Heart right ventricle (tissue), 16 donors: ENCODE measurements at regions not wholly inside any gene's neighbourhood (a gene's known extent, or its start where the extent isn't known, plus 50 kb on each side); places are given as distances from the start of the nearest gene placed in this dataset.

ENCODE experiments used
- ATAC-seq, 8 donors: fragments of 200-7000 bp; cut with Tn5 transposase; one replicate each; pipeline ENCODE4 v1.9.1; 2020; ENCODE audit warnings: mild to moderate bottlenecking in 8 of 8, moderate library complexity in 8 of 8, moderate number of reproducible peaks in 1 of 8
- DNase-seq, 2 donors: peaks; one replicate each; pipeline ENCODE4 v3.0.0-alpha.2; 2020
- H3K27ac ChIP-seq, 10 donors: fragments of 200-600 bp; sonication (generic) in 2 of 10; one replicate each; pipeline versions ENCODE4 v1.5.0 to v1.8.0; 2020 to 2022; ENCODE audit warnings: mild to moderate bottlenecking in 3 of 10
- H3K27me3 ChIP-seq, 7 donors: fragments of 200-600 bp; one replicate each; pipeline ENCODE4 v1.8.0; 2021 to 2022; ENCODE audit warnings: mild to moderate bottlenecking in 2 of 7
- H3K36me3 ChIP-seq, 9 donors: fragments of 200-600 bp; sonication (generic) in 1 of 9; one replicate each; pipeline versions ENCODE4 v1.5.0 to v1.8.0; 2020 to 2022; ENCODE audit warnings: mild to moderate bottlenecking in 2 of 9
- H3K4me1 ChIP-seq, 9 donors: fragments of 200-600 bp; sonication (generic) in 1 of 9; one replicate each; pipeline versions ENCODE4 v1.5.0 to v1.8.0; 2020 to 2022; ENCODE audit warnings: mild to moderate bottlenecking in 4 of 9
- H3K4me3 ChIP-seq, 10 donors: fragments of 200-600 bp; sonication (generic) in 2 of 10; one replicate each; pipeline versions ENCODE4 v1.5.0 to v1.8.0; 2020 to 2022; ENCODE audit warnings: mild to moderate bottlenecking in 7 of 10, moderate library complexity in 2 of 10
- H3K9me3 ChIP-seq, 11 donors: fragments of 200-600 bp in 10 of 11; sonication (generic) in 2 of 11; one replicate each; pipeline versions ENCODE4 v1.5.0 to v1.8.0; 2013 to 2022; ENCODE audit warnings: mild to moderate bottlenecking in 2 of 11, control low read depth in 1 of 11, moderate library complexity in 1 of 11
- WGBS, 2 donors: extraction: QIAGEN DNeasy Blood & Tissue Kit; methylation state at CpG; one replicate each; pipeline ENCODE4 v1.1.7; 2013; ENCODE audit warnings: inconsistent platforms in 1 of 2; 5-methylcytosine and 5-hydroxymethylcytosine counted together
- intact Hi-C, 10 donors: fragments of 100-400 bp; cut with DNase I; formaldehyde crosslinking; loops; one replicate each; pipeline versions ENCODE4 v1.11.1 to v1.14.2; 2022
- TF ChIP-seq, protein P1 (sequence below), 9 donors: fragments of 200-600 bp; sonication (generic) in 2 of 9; IDR thresholded peaks; one replicate each; pipeline versions ENCODE4 v1.5.0 to v1.8.0; 2021 to 2022; ENCODE audit warnings: antibody characterized with exemption in 9 of 9, mild to moderate bottlenecking in 5 of 9, moderate library complexity in 1 of 9
- donor health status: Arrhythmogenic right ventricular cardiomyopathy.
- donor health status: ischemic (EF 13 %, LVEDD 7.1; RV severe dilation, severe dysfunction).
- donor health status: healthy with polysubstance abuse.
- donor health status: DM: no; HTN: yes; CAD: no.
- donor health status: DM: no; HTN: no; CAD: no.
- donor health status: ischemic (EF 25% LVEDD 6.9; RV normal size, moderate dysfunction).
- donor health status: ischemic (EF 25% LVEDD 5.7; RV mildly dilated, moderate dysfunction).
- donor health status: healthy.
- donor health status: DM: yes; HTN: yes; CAD: no.
- donor health status: Ischemic cardiomyopathy.
- donor health status: ischemic (EF 35%, LVEDD 5.7; RV mildly dilated, moderate dysfunction).
- donor health status: nonischemic (EF 11% LVEDD 7.7; RV severe dilation, severe dysfunction).
- donor health status: DM: yes; HTN: yes; CAD: no.
- donor health status: PGD.
- donor health status: ischemic (EF 29% LVEDD 5.4; RV normal size, mild dysfunction).
- donor health status: nonischemic (EF 23%, LVEDD 6.1; RV moderate dilation, normal function).

DNA sequence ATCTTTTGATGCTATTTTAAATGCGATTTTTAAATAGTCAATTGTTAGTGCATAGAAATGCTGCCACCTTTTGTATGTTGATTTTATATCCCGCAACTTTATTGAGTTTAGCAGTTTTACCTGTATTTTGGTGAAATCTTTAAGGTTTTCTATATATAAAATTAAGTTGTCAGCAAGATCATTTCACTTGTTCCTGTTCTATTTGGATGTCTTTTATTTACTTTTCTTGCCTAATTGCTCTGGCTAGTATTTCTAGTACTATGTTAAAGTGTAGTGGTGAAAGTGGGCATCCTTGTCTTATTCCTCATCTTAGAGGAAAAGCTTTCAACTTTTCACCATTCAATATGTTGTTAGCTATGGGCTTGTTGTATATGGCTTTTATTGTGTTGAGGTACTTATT is 813.3 kb upstream of the CELF2 start:
- Histone ChIP-seq H3K27ac (no peak overlapping the region), H3K9me3 (peaks cover 0 to 36% (median 18%) of the 10 kb centered on the region in 11 donors), H3K4me3 (no peak overlapping the region), H3K36me3 (no peaks in the 10 kb centered on the region), H3K4me1 (peaks cover 0 to 7% (median 0%) of the 10 kb centered on the region in 9 donors), H3K27me3 (no peaks in the 10 kb centered on the region)
- WGBS, 2 donors = 91 to 97% methylated on average over 2 of the region's 2 CpGs
- intact Hi-C loops = no loop called here
- DNase-seq (no peak), ATAC-seq (no peak)
- TF ChIP-seq, protein P1, sequence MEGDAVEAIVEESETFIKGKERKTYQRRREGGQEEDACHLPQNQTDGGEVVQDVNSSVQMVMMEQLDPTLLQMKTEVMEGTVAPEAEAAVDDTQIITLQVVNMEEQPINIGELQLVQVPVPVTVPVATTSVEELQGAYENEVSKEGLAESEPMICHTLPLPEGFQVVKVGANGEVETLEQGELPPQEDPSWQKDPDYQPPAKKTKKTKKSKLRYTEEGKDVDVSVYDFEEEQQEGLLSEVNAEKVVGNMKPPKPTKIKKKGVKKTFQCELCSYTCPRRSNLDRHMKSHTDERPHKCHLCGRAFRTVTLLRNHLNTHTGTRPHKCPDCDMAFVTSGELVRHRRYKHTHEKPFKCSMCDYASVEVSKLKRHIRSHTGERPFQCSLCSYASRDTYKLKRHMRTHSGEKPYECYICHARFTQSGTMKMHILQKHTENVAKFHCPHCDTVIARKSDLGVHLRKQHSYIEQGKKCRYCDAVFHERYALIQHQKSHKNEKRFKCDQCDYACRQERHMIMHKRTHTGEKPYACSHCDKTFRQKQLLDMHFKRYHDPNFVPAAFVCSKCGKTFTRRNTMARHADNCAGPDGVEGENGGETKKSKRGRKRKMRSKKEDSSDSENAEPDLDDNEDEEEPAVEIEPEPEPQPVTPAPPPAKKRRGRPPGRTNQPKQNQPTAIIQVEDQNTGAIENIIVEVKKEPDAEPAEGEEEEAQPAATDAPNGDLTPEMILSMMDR (IDR thresholded peaks at IDR 0.05) = no peak

DNA sequence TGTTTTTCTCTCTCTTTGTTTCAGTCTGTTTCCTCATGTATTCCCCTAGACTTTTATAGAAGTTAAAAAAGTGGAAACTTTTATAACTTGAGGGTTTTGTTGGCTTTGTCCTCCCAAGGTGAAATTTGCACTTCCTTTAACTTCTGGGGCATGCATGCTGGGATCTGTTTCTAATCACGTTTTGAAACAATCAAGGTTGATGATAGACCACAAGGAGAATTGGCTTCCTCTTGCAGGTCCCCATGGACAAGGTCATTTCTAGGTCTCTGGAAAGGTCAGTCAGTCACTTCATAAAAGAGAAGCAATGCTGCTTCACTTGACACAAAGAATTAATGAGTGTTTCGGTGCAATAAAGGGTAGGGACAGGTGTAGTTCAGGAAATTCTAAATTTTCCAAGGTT is 811.8 kb upstream of the CELF2 start:
- intact Hi-C loops = no loop called here
- Histone ChIP-seq H3K4me1 (peaks cover 0 to 9% (median 0%) of the 10 kb centered on the region in 9 donors), H3K9me3 (peaks cover 0 to 36% (median 18%) of the 10 kb centered on the region in 11 donors), H3K27ac (no peak overlapping the region), H3K27me3 (no peaks in the 10 kb centered on the region), H3K4me3 (no peak overlapping the region), H3K36me3 (no peaks in the 10 kb centered on the region)
- WGBS, 2 donors = 60 to 61% methylated on average over 2 of the region's 2 CpGs
- TF ChIP-seq, protein P1 (IDR thresholded peaks at IDR 0.05) = no peak
- ATAC-seq (no peak), DNase-seq (no peak)

DNA sequence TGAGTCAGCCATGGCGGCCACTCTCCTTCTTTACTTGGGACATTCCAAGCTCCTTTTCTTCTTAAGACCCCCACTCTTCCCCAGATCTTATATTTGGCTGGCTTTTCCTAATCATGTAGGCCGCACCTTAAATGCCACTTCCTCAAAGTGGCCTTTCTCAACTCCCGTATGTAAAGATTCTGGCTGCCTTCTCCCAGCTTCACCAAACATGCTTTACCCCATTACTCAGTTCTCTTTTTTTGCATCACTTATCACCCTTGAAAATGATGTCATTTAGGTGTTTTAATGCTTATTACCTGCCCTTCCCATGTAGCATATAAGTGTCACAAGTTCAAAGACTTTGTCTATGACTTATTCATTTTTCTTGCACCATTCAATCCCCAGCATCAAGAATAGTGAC is 810.1 kb upstream of the CELF2 start:
- intact Hi-C loops = no loop called here
- Histone ChIP-seq H3K36me3 (no peaks in the 10 kb centered on the region), H3K27ac (no peak overlapping the region), H3K27me3 (peaks cover 0 to 3% (median 0%) of the 10 kb centered on the region in 7 donors), H3K9me3 (peaks cover 0 to 36% (median 18%) of the 10 kb centered on the region in 11 donors), H3K4me1 (peaks cover 0 to 9% (median 0%) of the 10 kb centered on the region in 9 donors), H3K4me3 (no peak overlapping the region)
- ATAC-seq = no peak
- WGBS, 2 donors = 61 to 82% methylated on average over 3 of the region's 3 CpGs
- TF ChIP-seq, protein P1 (IDR thresholded peaks at IDR 0.05) = no peak
- no peak for DNase-seq

DNA sequence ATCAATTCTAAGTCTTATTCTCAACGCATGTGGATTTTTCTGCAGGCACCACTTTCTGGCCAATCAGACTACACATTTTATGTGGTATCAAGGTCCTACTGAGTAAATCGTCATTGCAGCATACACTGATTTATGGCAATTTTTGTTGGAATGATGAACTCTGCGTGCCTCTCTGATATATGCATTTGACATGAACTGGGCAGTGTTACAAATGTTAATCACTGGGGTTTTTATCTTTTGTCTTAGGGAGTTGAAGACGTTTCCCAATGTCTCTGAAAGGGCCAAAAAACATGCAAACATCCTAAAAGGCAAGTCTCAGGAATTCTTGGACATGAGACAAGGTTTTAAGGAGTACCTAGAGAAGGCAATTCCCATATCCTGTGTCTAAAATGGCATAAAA is 809.5 kb upstream of the CELF2 start:
- H3K27me3 ChIP-seq = peaks cover 0 to 3% (median 0%) of the 10 kb centered on the region in 7 donors
- TF ChIP-seq, protein P1 (IDR thresholded peaks at IDR 0.05) = no peak
- H3K4me1 ChIP-seq = peaks cover 0 to 9% (median 0%) of the 10 kb centered on the region in 9 donors
- 57 to 65% methylated on average over 4 of the region's 4 CpGs for WGBS, 2 donors
- H3K4me3 ChIP-seq = no peak overlapping the region
- ATAC-seq = no peak
- no peaks in the 10 kb centered on the region for H3K36me3 ChIP-seq
- intact Hi-C loops = no loop called here
- no peak overlapping the region for H3K27ac ChIP-seq
- H3K9me3 ChIP-seq = peaks cover 0 to 30% (median 17%) of the 10 kb centered on the region in 11 donors
- no peak for DNase-seq
